Central memory CD4-positive, alpha-beta T cell (primary cell): ENCODE measurements at regions not wholly inside any gene's neighbourhood (a gene's known extent, or its start where the extent isn't known, plus 50 kb on each side); places are given as distances from the start of the nearest gene placed in this dataset.
"Not testable (repeated sequence)": the region's sequence is repeated elsewhere in the genome, so short reads cannot be mapped to it uniquely, and the experiment has no call there.

Experiments
- DNase-seq: peaks from one replicate; pipeline ENCODE4 v3.0.0; 2022

DNA sequence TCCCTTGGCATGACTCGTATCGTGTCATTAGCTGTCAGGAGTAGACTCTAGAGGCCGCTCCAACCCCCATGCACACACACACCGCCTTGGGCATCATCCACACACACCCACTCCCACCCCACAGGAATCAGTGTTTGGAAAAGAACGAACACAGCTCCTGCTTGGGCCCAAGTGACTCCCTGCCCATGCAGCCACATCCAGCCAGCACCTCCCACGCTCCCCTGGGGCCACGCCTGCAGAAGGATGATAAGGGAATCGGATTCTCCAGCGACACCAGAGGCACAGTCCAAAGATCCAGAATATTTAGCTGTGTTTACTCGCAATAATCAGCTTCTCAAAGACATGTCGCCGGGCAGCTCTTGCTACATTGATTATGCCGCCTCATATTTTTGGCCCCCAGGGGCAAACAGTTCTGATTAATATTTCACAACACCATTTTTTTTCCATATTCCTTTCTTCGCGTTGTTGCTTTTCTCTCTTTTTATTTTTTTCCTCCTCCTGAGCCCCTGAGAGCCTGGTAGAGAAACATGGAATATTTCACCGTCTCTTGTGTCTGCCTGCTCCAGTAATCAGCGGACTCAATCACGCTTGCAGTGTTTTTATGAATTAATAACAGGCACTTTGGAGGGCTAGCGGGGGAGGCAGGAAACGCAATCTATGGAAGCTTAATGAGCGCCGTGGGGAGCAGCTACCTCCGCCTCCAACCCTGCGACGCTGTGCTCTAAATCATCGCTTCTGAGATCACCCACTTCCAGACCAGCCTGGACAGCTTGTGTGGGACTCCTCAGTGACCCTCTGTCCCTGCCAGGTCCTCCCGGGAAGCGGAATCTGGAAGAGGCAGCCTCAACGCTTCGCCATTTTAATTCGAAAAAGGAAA is 221.4 kb downstream of the TLE3 start:
- DNase-seq: no peak

DNA sequence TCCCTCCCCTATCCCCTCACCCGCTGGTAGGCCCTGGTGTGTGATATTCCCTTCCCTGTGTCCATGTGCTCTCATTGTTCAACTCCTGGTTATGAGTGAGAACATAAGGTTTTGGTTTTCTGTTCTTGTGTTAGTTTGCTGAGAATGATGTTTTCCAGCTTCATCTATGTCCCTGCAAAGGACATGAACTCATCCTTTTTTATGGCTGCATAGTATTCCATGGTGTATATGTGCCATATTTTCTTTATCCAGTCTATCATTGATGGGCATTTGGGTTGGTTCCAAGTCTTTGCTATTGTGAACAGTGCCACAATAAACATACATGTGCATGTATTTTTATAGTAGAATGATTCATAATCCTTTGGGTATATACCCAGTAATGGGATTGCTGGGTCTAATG is 217.8 kb downstream of the TLE3 start:
- not testable (repeated sequence) for DNase-seq

DNA sequence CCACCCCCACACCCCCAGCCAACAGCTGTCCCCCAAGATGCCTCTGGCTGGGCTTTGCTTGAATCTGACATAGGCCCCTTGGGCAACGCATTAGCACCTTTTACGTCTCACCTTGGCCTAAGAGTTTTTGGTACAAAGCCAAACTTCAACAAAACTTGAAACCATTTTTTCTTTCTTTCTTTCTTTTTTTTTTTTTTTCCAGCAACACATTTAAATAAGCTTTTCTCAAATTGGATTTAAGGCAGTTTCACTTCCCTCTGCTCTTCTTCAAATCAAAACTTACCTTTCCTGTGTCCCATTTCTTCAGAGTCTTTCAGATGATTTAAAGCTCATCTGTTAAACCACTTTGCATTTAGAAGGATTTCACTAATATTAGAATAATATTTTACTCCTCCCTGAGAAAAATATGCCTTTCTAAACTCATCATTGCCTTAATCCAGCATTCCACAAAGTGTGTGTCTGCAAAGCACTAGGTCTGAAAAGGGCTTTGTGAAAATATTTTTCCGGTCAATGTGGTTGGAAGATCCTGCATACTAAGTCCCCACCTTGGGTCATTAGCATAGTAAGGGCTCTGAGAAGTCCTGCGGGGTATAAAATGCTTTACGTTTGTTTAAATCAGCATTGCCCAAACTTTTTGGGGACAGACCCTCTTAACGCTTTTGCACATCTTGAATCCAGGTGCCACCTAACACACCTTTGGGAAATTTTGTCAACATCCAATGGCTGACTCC is 217.0 kb downstream of the TLE3 start:
- DNase-seq: no peak

DNA sequence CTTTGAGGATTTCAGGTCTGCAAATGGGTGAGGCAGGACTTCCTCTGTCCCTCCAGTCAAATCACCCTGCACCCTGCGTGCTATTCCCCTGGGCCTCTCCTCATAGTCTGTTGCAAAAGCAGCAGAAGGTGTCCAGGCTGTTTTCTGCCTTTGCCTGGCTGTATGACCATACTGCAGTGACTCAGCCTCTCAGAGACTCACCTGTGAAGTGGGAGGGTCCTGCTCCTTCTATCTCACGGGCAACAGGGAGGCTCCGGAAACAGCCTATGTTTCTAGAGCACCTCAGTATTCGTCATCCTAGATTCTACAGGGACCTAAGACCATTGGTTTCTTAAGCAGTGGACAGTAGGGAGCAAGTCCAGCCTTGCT is 216.4 kb downstream of the TLE3 start:
- no peak for DNase-seq

DNA sequence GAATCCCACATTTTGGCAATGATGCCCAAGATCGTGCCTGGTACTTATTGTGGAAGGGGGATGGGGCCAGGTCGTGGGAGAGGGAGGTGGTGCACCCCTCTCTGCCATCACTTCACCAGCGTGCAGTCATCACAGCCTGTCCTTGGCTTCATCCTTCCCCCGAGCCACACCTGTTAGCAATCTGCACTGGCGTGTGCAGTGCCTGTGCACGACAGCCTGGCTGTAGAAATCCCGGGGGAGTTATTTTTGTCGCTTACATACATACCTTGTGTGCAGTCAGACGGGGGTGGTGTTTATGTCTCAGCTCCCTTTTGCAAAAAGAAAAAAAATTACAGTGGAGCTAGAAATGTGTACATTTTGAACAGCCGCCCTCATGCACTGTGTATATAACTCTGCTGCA is 216.0 kb downstream of the TLE3 start:
- no peak for DNase-seq

DNA sequence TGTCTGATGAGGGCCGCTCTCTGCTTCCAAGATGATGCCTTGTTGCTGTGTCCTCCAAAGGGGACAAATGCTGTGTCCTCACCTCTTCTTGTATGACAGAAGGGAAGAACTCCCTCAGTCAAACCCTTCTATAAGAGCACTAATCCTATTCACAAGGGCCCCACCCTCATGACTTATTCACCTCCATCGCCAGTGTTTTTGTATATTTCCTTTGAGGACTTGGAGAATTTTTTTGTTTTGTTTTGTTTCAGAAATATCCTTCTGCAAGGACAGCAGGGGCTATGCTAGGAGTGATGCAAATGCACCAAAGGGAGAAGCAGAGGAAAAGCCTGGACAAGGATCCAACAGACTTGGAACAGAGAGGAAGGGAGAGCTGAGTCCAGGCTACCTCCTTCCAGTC is 214.4 kb downstream of the TLE3 start:
- DNase-seq: no peak

DNA sequence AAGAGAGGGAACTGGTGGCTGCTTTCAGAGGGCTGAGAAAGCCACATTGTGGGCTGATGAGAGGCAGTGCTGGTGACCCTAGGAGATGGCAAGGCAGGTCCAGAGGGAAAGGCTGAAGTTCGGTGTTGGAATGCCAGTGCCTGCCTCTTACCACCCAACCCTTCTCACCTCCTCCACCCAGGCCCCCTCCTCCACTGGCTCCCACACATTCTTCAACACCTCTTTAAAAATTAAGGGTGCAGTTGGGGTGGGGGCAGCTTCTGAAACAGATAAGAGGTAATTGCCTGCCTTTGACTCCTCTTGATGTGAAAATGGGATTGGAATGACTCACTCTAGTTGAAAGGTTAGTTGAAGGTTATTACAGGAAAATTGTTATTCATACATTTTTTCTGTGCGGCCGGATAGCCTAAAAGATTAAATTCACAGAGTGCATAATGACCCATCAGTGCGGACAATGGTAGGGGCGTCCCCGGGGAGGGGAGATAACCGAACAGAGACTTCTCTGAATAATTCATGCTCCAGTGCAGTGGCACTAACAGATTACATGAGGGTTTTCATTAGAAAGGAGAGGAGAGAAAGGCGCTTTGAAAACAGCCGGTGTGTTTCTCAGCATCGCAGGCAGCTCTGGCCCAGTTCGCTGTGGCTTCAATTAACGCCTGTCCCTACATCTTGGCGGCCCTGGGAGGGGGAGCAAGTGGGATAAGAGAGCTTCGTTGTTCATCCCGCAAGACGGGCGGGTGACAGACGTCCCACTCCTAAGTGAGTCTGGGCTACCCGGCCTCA is 212.4 kb downstream of the TLE3 start:
- no peak for DNase-seq

DNA sequence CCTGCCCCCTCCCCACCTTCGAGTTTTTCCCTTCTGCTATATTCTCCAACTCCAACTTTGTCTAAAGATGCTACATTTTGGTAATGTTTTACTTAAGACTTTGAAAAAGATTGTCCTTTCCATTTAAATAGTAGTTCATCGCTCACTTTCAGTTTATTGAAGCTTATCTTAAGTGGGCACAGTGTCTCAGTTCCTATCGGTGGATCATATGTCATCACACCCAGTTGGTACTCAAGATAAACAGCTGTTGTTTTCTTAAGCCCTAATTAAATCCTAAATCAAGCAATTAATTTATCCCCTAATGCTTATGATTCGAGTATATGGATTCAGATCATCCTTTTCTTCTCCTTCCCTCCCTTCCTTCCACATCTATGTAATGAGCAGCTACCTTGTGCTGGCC is 210.7 kb downstream of the TLE3 start:
- DNase-seq: no peak

DNA sequence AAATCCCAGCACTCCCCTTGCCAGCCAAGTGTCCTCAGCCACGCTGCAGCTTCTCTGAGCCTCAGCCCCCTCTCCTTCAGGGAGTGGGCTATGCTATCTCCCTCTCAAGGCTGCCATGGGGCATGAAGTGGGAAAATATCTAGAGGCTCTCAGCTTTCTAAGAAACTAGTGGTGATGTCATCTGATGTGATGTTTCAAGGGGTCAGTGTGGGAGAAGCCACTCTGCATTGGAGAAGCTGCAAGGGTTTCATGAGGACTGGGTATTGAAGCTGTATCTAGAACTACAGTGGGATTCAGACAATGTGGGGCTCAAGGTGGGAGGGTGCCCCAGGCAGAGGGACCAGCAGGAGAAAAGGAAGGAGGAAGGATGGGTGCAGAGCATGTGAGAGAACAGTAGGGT is 210.2 kb downstream of the TLE3 start:
- DNase-seq: no peak

DNA sequence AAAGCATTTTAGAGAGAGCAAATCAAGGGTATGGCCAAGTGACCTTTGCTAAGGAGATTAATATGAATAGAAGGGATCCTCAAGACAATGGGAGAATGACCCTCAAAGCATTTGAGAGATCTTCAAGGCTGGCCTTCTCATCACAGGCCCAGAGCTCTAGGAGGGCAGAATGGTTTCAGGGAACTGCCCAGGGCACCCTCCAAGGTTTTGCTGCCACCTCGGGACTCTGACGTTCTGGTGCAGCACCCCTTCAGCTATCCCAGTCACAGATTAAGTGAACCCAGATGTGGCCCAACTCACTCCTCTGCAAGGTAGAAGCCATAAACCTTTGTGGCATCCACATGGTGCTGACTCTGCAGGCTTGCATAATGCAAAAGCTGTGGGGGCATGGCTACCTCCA is 209.3 kb downstream of the TLE3 start:
- DNase-seq: no peak

DNA sequence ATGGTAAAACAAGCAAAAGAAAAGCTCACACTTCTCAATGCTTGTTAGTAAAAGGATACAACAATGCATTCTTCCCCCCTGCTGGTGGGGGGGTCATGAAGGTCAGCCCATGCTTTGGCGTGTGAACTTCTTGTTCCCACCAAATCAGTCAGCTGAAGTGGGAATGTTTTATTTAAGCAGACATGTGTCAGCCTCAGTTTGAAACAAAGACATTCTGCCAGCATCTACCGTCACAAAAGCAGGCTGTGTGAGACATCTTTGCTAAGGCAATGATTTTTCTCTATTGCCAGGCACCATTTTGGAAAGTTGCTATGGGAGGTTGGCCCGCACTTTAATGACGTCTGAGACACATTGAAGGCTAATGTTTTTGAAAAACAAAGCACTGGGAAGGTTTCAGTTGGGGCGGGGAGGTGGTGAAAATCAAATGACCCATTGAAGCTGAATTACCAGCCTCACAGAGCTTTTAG is 206.6 kb downstream of the TLE3 start:
- no peak for DNase-seq

DNA sequence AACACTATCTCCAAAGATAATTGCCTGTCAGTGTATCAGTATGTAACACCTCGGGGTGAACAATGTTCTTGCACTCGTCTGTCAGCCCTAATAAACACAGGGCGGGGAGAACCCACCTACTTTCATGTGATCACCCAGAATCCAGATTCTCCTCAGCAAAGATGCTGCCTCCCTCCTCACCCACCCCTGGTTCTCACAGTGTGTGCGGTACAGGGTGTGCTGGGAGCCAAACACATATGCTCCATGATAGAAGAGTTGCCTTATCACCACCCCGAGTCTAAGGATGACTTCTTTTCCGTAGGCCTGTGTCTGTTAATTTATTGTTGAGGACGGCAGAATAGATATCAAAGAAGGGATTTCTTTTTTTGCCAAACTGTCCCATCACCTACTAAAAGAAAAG is 206.1 kb downstream of the TLE3 start:
- no peak for DNase-seq

DNA sequence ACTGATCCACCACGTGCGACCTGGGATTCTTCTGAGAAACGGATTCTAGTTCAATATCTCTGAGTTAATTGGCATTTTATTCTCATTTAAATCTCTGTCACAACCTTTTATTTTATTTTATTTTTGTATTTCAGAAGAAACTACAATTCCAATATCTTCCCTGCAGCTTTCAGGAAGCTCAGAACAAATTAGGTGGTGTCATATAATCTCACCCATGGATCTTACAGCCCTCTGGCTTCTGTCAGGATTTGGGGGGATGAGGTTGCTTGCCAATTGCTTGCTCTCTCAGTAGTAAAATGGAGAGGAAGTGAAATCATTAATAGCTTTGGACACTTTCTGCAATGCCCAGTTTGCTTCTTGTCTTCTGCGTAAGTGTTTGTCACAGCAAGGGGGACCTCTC is 205.4 kb downstream of the TLE3 start:
- no peak for DNase-seq

DNA sequence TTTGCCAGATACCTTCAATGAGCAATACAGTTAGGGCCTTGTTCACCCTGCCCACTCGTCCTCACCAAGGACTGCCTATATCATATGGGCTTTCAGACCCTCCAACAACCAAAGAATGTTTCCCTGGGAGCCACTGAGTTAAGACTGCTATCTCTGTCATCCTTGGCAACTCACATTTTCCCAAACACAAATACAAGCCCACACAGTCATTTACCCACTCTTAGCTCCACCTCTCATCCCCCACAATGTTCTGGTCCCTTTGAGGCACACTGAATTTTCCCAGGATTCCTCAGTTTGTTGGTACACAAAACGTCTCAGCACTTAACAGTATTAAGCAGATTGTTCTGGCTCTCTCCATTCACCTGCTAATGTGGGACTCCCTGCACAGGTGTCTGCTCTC is 204.6 kb downstream of the TLE3 start:
- no peak for DNase-seq

DNA sequence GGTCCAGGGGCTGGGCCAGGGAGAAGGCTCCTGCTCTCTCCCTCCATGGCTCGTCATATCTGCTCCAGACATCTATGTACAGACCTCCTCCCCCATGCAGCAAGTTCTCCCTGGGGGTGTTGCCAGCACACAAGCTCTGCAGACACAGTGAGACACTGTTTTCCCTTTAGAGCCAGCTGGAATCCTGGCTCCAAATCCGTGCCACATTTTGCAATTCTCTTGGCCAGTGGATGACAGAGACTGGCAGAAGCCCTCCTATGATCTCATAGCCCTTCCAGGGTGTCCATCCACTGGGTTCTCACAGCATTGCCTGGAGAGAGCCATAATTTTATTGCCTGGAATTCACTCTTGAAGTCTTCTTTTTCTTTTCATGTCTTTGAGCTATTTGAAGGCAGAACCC is 203.9 kb downstream of the TLE3 start:
- no peak for DNase-seq

DNA sequence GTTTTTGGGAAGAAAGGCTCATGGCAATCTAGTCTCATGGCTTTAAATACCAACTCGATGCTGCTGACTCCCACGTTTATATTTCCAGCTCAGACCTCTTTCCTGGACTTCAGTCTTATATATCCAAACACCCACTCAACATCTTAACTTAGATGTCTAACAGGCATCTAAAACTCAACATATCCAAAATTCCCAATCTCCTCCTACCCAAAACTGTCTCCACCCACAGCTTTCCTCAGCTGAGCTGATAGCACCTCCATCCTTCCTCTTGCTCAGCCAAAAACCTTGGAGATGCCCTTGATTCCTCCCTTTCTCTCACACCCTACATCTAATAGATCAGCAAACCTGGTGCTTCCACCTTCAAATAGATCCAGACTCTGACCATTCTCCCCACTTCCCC is 202.5 kb downstream of the TLE3 start:
- DNase-seq: no peak

DNA sequence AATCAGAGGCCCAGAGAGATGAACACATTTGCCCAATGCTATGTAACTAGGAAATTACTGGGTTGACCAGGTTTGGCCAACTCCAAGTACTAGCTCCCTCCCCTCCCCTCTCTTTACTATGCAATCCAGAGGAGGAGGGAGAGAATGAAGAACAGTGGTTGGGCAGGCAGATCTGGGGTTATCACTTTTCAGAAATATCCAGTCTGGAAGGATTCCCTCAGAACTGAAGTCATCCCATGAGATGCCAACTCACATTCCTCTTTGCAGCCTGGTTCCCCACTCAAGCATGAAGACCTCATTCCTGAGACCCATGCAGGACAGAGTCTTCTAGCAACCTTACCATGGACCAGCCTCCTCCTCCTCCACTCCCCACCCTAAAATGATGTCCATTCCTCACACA is 201.1 kb downstream of the TLE3 start:
- no peak for DNase-seq

DNA sequence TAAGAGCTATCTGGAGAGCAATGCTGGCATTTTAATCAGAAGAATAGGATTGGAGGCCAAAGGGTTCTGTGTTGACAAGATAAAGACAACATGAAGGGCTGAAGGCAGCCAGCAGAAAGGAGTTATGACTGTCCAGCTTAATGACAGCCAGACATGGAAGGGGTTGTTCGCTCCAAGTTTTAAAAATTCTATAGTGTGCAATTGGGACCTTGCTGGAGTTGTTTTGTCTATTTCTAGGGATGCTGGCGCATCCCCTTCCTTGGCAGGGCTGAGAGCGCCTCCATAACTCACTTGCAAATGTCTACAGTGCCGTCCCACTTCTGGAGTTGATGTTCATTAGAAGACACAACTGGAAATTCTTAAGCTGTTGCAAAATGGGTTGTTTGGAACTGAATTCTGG is 200.7 kb downstream of the TLE3 start:
- no peak for DNase-seq

DNA sequence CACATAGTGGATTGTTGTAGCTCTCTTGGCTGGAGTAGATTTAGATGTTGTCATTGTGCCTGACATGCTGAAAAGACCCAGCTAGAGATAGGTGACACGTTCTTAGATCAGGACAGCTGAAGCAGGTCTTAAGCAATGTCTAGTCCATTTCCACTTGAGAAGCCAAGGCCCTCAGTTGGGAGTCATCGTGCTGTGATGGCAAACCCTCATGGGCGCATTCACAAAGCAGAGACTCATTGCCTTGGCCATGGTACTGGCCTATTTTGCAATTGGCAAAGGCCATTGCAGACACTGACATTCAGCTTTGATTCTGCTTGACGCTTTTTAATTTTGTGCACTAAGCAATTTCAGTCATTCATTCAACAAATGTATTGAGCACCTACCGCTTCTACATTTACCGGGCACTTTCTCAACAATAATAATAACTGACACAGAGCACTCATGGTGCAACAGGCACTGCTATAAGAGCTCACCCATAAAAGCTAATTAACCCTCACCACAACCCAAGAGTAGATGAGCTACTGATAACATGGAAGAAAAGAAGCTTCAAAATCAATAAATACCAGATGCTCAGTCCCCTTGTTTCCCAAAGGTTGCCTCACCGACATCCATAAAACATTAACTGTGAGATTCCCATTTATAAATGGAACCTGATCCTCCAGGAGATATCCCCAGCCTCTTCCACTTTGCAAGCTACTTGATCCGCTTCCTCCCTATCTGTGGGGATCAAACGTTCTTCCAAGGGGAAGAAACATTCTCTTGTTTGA is 200.1 kb downstream of the TLE3 start:
- DNase-seq: no peak

DNA sequence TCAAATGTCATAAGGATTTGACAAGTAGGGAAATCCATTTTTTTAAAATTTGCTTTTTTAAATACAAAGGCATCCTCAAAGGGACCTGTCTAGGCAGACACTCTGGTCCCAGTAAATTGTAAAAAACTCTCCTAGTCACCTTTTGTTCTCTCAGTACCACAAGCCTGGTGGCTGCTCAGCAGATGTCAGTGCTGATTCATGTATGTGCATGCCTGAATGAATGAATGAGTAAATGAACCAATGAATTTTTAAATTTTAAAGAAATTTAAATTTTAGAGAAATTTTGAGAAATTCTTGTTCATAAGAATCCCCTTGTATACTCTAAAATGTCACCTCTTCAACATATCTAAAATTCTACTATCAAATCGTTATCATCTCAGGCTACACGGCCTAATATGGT is 199.5 kb downstream of the TLE3 start:
- DNase-seq: no peak

DNA sequence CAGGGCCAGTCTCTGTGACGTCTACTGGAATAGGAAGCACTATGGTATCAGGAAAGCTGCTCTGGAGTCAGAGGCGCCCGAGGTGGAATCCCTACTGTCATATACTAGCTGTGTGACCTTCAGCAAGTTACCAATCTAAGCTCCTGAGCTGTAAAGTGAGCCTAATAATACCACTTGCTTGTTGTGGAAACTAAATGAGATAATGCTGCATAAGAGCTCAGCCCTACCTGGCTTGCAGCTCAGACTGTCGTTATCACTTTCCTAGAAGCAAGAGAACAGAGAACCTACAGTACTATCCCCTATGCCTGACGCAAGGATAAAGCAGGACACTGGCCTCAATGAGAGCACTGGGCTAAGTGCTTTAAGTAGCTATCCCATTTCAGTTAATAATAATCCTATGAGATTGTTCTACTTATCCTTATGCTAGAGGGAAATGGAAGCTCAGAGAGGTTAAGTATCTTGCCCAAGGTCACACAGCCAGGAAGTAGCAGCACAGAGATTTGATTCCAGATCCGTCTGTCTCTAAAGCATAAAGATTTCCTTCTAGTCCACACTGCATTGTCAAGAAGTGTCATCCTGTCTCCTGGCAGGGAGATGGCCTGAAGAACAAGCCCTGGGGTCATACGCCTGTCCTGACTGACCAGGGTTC is 195.2 kb downstream of the TLE3 start:
- no peak for DNase-seq
